HG02798 (cell line): ENCODE measurements at regions not wholly inside any gene's neighbourhood (a gene's known extent, or its start where the extent isn't known, plus 50 kb on each side); places are given as distances from the start of the nearest gene placed in this dataset.

Source experiments
- ATAC-seq: cut with Tn5 transposase; IDR thresholded peaks from one replicate; pipeline ENCODE4 v1.9.1; 2021; ENCODE audit warnings: mild to moderate bottlenecking; ENCODE audit not compliant: unreplicated experiment, poor library complexity

GRCh38 chr6:14977747-14978382, 268.0 kb upstream of the JARID2 start:
- no peak for ATAC-seq

DNA sequence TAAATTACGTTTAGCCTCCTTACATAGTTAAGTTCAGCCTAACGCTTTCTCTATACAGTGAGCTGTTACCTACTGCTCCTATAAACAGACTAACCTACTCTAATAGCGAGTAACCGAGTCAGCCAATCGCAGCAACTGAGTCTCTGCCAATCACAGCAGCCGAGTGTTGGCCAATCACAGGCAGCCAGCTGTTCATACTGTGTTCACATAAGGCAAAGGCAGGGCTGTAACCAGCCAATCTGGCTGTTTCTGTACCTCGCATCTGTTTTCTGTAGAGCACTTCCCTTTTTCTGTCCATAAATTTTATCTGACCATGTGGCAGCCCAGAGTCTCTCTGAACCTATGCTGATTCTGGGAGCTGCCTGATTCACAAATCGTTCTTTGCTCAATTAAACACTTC, 263.9 kb upstream of the JARID2 start:
- no peak for ATAC-seq

- ATAC-seq: no peak
These were observed 262.0 kb upstream of the JARID2 start for GRCh38 chr6:14983599-14984518.

DNA sequence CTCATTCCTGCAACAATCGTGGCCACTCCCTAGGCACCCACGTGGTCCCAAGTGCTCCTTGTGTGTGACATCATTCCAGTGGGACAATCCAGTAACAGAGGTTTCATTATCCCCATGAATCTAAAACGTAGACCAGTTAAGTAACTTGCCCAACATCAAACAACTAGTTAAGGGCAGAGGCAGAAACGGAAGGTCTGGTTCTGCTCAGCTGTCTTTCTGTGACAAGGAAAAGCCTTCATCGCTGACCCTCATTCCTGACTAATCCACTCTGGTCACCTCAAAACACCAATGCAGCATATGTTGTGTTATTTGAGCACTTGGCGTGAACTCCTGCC, 261.4 kb upstream of the JARID2 start:
- ATAC-seq: no peak

- ATAC-seq: no peak
These were observed 260.5 kb upstream of the JARID2 start for GRCh38 chr6:14985366-14985765.

GRCh38 chr6:14986370-14986769, 259.5 kb upstream of the JARID2 start:
- no peak for ATAC-seq

GRCh38 chr6:14987490-14987889, 258.4 kb upstream of the JARID2 start:
- ATAC-seq: no peak

DNA sequence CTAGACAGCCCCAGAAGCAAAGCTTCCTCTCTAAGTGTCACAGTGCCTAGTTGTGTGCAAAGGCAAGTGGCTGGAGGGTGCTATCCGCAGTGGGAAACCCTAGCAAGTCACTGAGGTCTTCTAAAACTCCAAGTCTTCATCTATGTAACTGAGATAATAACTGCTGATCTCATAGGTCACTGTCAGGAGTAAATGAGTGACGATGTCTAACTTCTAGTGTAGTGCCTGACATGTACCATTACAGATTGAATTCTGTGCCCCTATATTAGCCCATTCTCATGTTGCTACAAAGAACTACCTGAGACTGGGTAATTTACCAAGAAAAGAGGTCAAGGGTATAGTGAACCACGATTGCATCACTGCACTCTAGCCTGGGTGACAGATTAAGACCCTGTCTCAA, 253.5 kb upstream of the JARID2 start:
- ATAC-seq: no peak

DNA sequence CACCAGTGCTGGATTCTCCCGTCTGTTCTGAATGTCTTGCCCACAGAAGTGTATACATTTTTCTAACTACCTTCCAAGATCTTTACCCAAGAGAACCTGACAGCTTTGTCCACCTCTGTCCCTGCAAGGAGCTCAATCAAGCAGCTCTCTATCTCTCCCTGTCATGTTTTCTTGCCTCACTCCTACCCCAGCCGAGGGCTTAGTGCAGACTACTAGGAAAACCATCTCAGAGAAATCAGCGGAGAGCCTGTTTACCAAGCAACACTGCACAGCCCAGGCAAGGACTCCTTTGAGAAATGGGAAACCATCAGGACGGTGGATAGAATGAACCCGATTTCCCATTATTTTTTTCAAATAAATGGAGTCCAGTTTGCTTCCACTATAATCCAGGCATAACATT, 250.7 kb upstream of the JARID2 start:
- ATAC-seq: no peak

DNA sequence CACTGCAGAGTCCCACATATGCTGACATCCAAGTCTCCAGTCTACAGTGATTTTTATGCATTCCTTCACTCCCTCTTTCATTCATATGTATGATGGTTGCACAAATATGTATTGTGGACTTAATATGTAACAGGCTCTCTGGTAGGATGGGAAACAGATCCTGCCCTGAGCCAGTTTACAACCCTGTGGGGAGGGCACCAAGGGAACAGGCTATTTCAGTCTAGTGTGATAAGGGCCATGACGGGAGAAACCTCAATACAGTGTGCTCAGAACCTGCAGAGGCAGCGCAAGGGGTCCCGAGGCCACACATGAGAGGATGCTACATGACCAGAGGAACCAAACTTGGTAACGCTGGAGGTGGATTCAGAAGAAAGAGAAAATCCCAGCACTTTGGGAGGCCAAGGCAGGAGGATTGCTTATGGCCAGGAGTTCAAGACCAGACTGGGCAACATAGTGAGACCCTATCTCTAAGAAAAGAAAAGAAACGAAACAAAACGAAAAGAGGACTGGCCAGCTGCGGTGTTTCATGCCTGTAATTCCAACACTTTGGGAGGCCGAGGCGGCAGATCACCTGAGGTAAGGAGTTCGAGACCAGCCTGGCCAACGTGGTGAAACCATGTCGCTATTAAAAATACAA, 249.8 kb upstream of the JARID2 start:
- no peak for ATAC-seq

DNA sequence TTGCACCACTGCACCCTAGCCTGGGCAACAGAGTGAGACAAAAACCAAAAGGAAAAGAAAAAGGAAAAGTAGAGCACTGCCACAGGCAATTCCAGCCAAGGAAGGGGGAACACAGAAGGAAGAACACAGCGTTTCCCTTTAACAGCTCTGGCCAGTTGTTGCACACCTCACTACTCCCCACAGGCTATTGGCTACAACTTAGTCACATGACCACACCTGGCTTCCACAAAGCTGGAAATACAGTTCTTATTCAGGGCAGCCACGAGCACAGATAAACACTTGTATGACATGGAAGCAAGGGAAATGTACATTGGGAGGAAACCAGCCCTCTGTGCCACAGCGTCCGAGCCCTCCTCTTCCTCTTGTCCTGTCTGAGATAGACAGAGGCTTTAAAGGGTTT, 249.0 kb upstream of the JARID2 start:
- ATAC-seq: no peak

DNA sequence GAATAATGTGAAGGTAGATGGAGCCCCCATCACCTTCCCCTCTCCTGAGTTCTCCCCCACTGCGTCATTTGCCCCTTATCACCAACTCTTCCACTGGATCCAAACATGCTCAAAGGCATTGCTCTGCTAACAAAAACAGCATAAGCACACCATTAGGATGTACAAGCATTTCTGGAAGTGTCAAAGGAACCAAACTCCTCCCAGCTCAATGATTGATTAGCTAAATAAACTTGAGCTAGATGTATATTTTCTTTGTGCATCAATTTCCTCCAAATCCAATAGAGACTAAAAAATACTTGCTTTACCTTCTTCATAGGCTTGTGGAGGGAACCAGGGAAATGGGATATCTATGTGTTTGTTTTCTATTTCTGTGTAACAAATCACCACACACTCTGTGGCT, 248.4 kb upstream of the JARID2 start:
- ATAC-seq: no peak

DNA sequence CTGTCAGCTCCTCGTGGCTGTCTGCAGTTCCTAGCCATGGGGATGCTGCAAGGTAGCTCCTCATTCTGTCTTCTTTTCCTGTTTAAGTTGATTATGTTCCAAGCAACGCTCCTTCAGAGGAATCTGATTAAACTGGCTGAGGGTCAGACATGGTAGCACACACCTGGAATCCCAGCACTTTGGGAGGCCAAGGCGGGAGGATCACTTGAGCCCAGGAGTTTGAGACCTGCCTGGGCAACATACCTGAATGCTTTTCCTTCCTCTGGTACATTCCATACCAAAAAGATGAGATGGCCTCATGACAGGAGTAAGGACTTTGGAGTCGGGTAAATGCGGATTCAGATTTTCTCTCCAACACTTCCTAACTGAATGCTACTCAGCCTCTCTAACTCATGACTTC, 246.8 kb upstream of the JARID2 start:
- ATAC-seq: no peak

- no peak for ATAC-seq
These were observed 244.5 kb upstream of the JARID2 start for GRCh38 chr6:15001326-15001910.

DNA sequence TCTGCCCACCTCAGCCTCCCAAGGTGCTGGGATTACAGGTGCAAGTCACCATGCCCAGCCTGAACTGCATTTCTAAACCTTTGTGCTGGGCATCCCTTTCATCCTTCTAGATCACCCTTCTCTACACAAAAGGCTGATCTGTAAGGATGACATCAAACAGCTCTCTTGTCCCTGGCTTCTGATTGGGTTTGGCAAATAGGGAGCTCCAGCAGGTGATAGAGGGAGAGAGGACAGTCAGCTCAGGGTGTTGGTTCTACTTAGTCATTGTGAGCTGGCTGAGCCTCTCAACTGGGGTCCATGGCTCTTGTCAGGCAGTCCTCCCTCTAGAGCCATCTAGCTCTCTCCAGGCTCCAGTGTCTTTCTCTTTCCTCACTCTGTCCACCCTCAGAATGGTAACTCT, 237.6 kb upstream of the JARID2 start:
- ATAC-seq: no peak

GRCh38 chr6:15014958-15015357, 230.9 kb upstream of the JARID2 start:
- ATAC-seq: no peak

GRCh38 chr6:15016813-15017212, 229.1 kb upstream of the JARID2 start:
- no peak for ATAC-seq

- ATAC-seq: no peak
These were observed 228.6 kb upstream of the JARID2 start for GRCh38 chr6:15017261-15017660.

DNA sequence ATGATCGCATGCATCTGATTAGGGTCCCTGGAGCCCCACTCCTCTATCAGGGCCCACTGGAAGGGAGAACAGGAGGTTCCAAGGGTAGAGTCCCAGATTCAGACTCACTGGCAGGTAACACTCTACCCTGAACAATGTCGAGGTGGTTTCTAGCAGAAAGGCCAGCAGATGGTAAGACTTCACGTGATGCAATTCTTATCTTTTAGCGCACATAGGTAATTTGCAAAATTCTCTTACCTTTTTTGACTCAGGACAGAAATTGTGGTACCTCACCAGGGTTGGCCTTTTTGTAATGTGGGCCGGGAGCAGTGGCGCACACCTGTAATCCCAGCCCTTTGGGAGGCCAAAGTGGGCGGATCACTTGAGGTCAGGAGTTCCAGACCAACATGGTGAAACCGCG, 228.1 kb upstream of the JARID2 start:
- ATAC-seq: no peak

GRCh38 chr6:15020119-15020770, 225.6 kb upstream of the JARID2 start:
- no peak for ATAC-seq

GRCh38 chr6:15021074-15021473, 224.8 kb upstream of the JARID2 start:
- no peak for ATAC-seq
